Fibroblast of pulmonary artery (primary cell): ENCODE measurements at regions not wholly inside any gene's neighbourhood (a gene's known extent, or its start where the extent isn't known, plus 50 kb on each side); places are given as distances from the start of the nearest gene placed in this dataset.

Source experiments
- DNase-seq: peaks from one replicate; pipeline ENCODE4 v3.0.0-alpha.2; 2010; ENCODE audit warnings: low read depth
- H3K4me3 ChIP-seq: replicated peaks from 2 replicates; pipeline ENCODE4 v1.5.1; 2011; ENCODE audit warnings: low read depth, mild to moderate bottlenecking, control low read depth, low read length, moderate library complexity
- CTCF ChIP-seq: IDR thresholded peaks from 2 replicates; pipeline ENCODE4 v1.5.1; 2011; ENCODE audit warnings: mild to moderate bottlenecking, control low read depth, low read length, inconsistent platforms; ENCODE audit errors: missing control alignments

- no peak for DNase-seq
Measured at GRCh38 chr12:24537083-24537860, 411.6 kb downstream of the BCAT1 start.

GRCh38 chr12:24535334-24536069, 413.4 kb downstream of the BCAT1 start:
- H3K4me3 ChIP-seq, result no peak overlapping the region
- DNase-seq, result no peak
- no peak for TF ChIP-seq CTCF

More at GRCh38 chr12:24537083-24537860, 411.6 kb downstream of the BCAT1 start:
- no peak overlapping the region for H3K4me3 ChIP-seq
- TF ChIP-seq CTCF, result no peak

- TF ChIP-seq CTCF, result no peak
- no peak for DNase-seq
- no peak overlapping the region for H3K4me3 ChIP-seq
Measured at GRCh38 chr12:24534622-24535021, 414.3 kb downstream of the BCAT1 start.

GRCh38 chr12:24533716-24534352, 415.1 kb downstream of the BCAT1 start:
- no peak overlapping the region for H3K4me3 ChIP-seq
- no peak for DNase-seq
- TF ChIP-seq CTCF, result no peak

GRCh38 chr12:24530689-24531088, 418.2 kb downstream of the BCAT1 start:
- no peak overlapping the region for H3K4me3 ChIP-seq
- TF ChIP-seq CTCF, result no peak

GRCh38 chr12:24527102-24527501, 421.8 kb downstream of the BCAT1 start:
- no peak for DNase-seq
- no peak for TF ChIP-seq CTCF

More at GRCh38 chr12:24530689-24531088, 418.2 kb downstream of the BCAT1 start:
- DNase-seq, result no peak

More at GRCh38 chr12:24527102-24527501, 421.8 kb downstream of the BCAT1 start:
- H3K4me3 ChIP-seq, result no peak overlapping the region
